GM23338 (cell line): ENCODE measurements at regions not wholly inside any gene's neighbourhood (a gene's known extent, or its start where the extent isn't known, plus 50 kb on each side); places are given as distances from the start of the nearest gene placed in this dataset.

ENCODE experiments used
- ATAC-seq: fragments of 200-7000 bp; cut with Tn5 transposase; 3 replicates; pipeline ENCODE4 v1.9.1; 2020
- DNase-seq: peaks from one replicate; pipeline ENCODE4 v3.0.0-alpha.2; 2015; ENCODE audit warnings: low spot score
- H2AFZ ChIP-seq: fragments of 200-600 bp; sonication (generic); 2 replicates; pipeline ENCODE4 v1.8.0; 2016; ENCODE audit warnings: antibody characterized with exemption, mild to moderate bottlenecking, moderate library complexity
- H3F3A ChIP-seq: fragments of 200-600 bp; sonication (generic); replicated peaks from 2 replicates; pipeline ENCODE4 v1.8.0; 2017; ENCODE audit warnings: antibody characterized with exemption, mixed run types, low read depth
- H3K27ac ChIP-seq: fragments of 200-600 bp; sonication (generic); 2 replicates; pipeline ENCODE4 v1.6.1; 2016; ENCODE audit warnings: low read depth
- H3K27me3 ChIP-seq: fragments of 200-600 bp; sonication (generic); 2 replicates; pipeline ENCODE4 v1.8.0; 2016; ENCODE audit warnings: mild to moderate bottlenecking, mixed run types, moderate library complexity; ENCODE audit not compliant: insufficient read depth
- H3K36me3 ChIP-seq: fragments of 200-600 bp; sonication (generic); 2 replicates; pipeline ENCODE4 v1.8.0; 2016; ENCODE audit warnings: mild to moderate bottlenecking; ENCODE audit not compliant: insufficient read depth
- H3K4me1 ChIP-seq: fragments of 200-600 bp; sonication (generic); 2 replicates; pipeline ENCODE4 v1.8.0; 2016; ENCODE audit warnings: mild to moderate bottlenecking, moderate library complexity; ENCODE audit not compliant: insufficient read depth
- H3K4me2 ChIP-seq: fragments of 200-600 bp; sonication (generic); 2 replicates; pipeline ENCODE4 v1.7.1; 2017; ENCODE audit warnings: mixed run types
- H3K4me3 ChIP-seq: fragments of 200-600 bp; sonication (generic); 2 replicates; pipeline ENCODE4 v1.6.1; 2016; ENCODE audit warnings: mixed run types
- H3K79me2 ChIP-seq: fragments of 200-600 bp; sonication (generic); replicated peaks from 2 replicates; pipeline ENCODE4 v1.8.0; 2017; ENCODE audit warnings: mild to moderate bottlenecking; ENCODE audit not compliant: insufficient read depth
- H3K9me2 ChIP-seq: fragments of 200-600 bp; sonication (generic); 2 replicates; pipeline ENCODE4 v1.8.0; 2017; ENCODE audit not compliant: insufficient read depth
- H4K20me1 ChIP-seq: fragments of 200-600 bp; sonication (generic); replicated peaks from 2 replicates; pipeline ENCODE4 v1.8.0; 2017; ENCODE audit warnings: mild to moderate bottlenecking; ENCODE audit not compliant: insufficient read depth
- H3K27ac Mint-ChIP-seq: 2 replicates; pipeline ENCODE4 v1.8.0; 2020; ENCODE audit warnings: inconsistent platforms, mild to moderate bottlenecking, moderate library complexity, mixed read lengths
- H3K27me3 Mint-ChIP-seq: 3 replicates; pipeline ENCODE4 v1.8.0; 2022; ENCODE audit warnings: low read depth, mild to moderate bottlenecking, moderate library complexity, mixed read lengths, inconsistent platforms; ENCODE audit not compliant: insufficient read depth, poor library complexity
- H3K36me3 Mint-ChIP-seq: 3 replicates; pipeline ENCODE4 v1.8.0; 2021; ENCODE audit warnings: low read depth, mild to moderate bottlenecking, inconsistent platforms, moderate library complexity, mixed read lengths
- H3K4me1 Mint-ChIP-seq: 3 replicates; pipeline ENCODE4 v1.8.0; 2020; ENCODE audit warnings: mild to moderate bottlenecking, inconsistent platforms, mixed read lengths
- H3K4me3 Mint-ChIP-seq: 3 replicates; pipeline ENCODE4 v1.8.0; 2021; ENCODE audit warnings: moderate library complexity, mild to moderate bottlenecking, inconsistent platforms, mixed read lengths
- H3K9me3 Mint-ChIP-seq: 3 replicates; pipeline ENCODE4 v1.8.0; 2020; ENCODE audit warnings: moderate library complexity, mild to moderate bottlenecking, inconsistent platforms, mixed read lengths
- CREB1 ChIP-seq: fragments of 250-450 bp; sonication (Bioruptor Pico); IDR thresholded peaks from 2 replicates; pipeline ENCODE4 v1.5.0; 2020; ENCODE audit warnings: low read depth, mild to moderate bottlenecking, moderate library complexity
- EZH2 ChIP-seq: fragments of 200-600 bp; sonication (generic); IDR thresholded peaks from one replicate; pipeline ENCODE4 v1.8.0; 2017; ENCODE audit warnings: antibody characterized with exemption, mild to moderate bottlenecking, low read depth; ENCODE audit not compliant: unreplicated experiment
- EZH2phosphoT487 ChIP-seq: fragments of 200-600 bp; sonication (generic); IDR thresholded peaks from one replicate; pipeline ENCODE4 v1.8.1; 2018; ENCODE audit warnings: antibody characterized with exemption; ENCODE audit not compliant: unreplicated experiment
- JUNB ChIP-seq: IDR thresholded peaks from one replicate; pipeline ENCODE4 v1.6.1; 2016; ENCODE audit warnings: antibody characterized with exemption; ENCODE audit not compliant: unreplicated experiment
- NANOG ChIP-seq: IDR thresholded peaks from 2 replicates; pipeline ENCODE4 v1.6.1; 2016; ENCODE audit warnings: antibody characterized with exemption, borderline replicate concordance
- POLR2AphosphoS5 ChIP-seq: IDR thresholded peaks from 2 replicates; pipeline ENCODE4 v1.6.1; 2016; ENCODE audit warnings: antibody characterized with exemption, low read depth
- STAT1 ChIP-seq: IDR thresholded peaks from one replicate; pipeline ENCODE4 v1.6.1; 2016; ENCODE audit warnings: antibody characterized with exemption; ENCODE audit not compliant: unreplicated experiment
- ZNF114 ChIP-seq: fragments of 250-450 bp; sonication (Bioruptor Pico); IDR thresholded peaks from 2 replicates; pipeline ENCODE4 v1.5.0; 2020; ENCODE audit warnings: mild to moderate bottlenecking, moderate library complexity
- ZNF331 ChIP-seq: fragments of 250-450 bp; sonication (Bioruptor Pico); IDR thresholded peaks from 2 replicates; pipeline ENCODE4 v1.5.0; 2020; ENCODE audit warnings: low read depth, mild to moderate bottlenecking, moderate library complexity
- TF ChIP-seq, protein P1 (sequence below), 2 experiments: fragments of 200-600 bp in 1 of 2; sonication (generic) in 1 of 2; conservative IDR thresholded peaks; 2 replicates each; pipeline versions ENCODE4 v1.5.1 to v1.6.1; 2016 to 2017; ENCODE audit warnings: antibody characterized with exemption in 2 of 2, low read depth in 2 of 2, mild to moderate bottlenecking in 2 of 2, moderate library complexity in 1 of 2
- TF ChIP-seq, protein P2 (sequence below): IDR thresholded peaks from one replicate; pipeline ENCODE4 v1.6.1; 2018; ENCODE audit warnings: antibody characterized with exemption; ENCODE audit not compliant: unreplicated experiment
- TF ChIP-seq, protein P3 (sequence below): fragments of 250-450 bp; sonication (Bioruptor Pico); IDR thresholded peaks from 2 replicates; pipeline ENCODE4 v1.5.0; 2020; ENCODE audit warnings: mild to moderate bottlenecking, moderate library complexity
- TF ChIP-seq, protein P4 (sequence below): IDR thresholded peaks from 2 replicates; pipeline ENCODE4 v1.6.1; 2016; ENCODE audit warnings: antibody characterized with exemption

DNA sequence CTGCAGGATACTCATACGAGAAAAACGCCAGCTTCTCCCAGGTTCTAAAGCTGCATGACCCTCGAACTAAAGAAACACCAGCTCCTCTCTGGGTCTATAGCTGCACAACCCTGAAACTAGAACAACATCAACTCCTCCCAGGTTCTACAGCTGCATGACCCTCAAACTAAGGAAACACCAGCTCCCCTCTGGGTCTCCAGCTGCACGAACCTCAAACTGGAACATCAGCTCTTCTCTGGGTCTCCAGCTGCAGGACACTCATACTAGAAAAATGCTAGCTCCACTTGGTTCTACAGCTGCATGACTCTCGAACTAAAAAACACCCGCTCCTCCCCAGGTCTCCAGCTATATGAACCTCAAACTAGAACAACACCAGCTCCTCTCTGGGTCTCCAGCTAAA, 811.1 kb downstream of the CDH9 start:
- no peak overlapping the region for H3K27ac Mint-ChIP-seq
- no peaks in the 10 kb centered on the region for H3F3A ChIP-seq
- no peaks in the 10 kb centered on the region for H3K4me1 ChIP-seq
- H2AFZ ChIP-seq: no peak overlapping the region
- H3K9me2 ChIP-seq: no peaks in the 10 kb centered on the region
- H3K27me3 Mint-ChIP-seq: peaks cover 11% of the 10 kb centered on the region
- no peaks in the 10 kb centered on the region for H3K4me1 Mint-ChIP-seq
- H3K79me2 ChIP-seq: no peaks in the 10 kb centered on the region
- H3K27me3 ChIP-seq: no peaks in the 10 kb centered on the region
- DNase-seq (no peak), ATAC-seq (no peak)
- peaks cover 71% of the 10 kb centered on the region for H3K9me3 Mint-ChIP-seq
- H3K36me3 ChIP-seq: no peaks in the 10 kb centered on the region
- H3K4me3 Mint-ChIP-seq: no peak overlapping the region
- TF ChIP-seq EZH2 (no peak), ZNF114 (CRISPR knock-in tag) (no peak), CREB1 (CRISPR knock-in tag) (no peak), EZH2phosphoT487 (no peak), STAT1 (no peak), JUNB (no peak), NANOG (no peak), ZNF331 (CRISPR knock-in tag) (no peak), POLR2AphosphoS5 (no peak)
- TF ChIP-seq, protein P1, sequence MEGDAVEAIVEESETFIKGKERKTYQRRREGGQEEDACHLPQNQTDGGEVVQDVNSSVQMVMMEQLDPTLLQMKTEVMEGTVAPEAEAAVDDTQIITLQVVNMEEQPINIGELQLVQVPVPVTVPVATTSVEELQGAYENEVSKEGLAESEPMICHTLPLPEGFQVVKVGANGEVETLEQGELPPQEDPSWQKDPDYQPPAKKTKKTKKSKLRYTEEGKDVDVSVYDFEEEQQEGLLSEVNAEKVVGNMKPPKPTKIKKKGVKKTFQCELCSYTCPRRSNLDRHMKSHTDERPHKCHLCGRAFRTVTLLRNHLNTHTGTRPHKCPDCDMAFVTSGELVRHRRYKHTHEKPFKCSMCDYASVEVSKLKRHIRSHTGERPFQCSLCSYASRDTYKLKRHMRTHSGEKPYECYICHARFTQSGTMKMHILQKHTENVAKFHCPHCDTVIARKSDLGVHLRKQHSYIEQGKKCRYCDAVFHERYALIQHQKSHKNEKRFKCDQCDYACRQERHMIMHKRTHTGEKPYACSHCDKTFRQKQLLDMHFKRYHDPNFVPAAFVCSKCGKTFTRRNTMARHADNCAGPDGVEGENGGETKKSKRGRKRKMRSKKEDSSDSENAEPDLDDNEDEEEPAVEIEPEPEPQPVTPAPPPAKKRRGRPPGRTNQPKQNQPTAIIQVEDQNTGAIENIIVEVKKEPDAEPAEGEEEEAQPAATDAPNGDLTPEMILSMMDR (conservative IDR thresholded peaks at IDR 0.05; ENCODE audit: low read depth in 2 of 2): no peak
- TF ChIP-seq, protein P2, sequence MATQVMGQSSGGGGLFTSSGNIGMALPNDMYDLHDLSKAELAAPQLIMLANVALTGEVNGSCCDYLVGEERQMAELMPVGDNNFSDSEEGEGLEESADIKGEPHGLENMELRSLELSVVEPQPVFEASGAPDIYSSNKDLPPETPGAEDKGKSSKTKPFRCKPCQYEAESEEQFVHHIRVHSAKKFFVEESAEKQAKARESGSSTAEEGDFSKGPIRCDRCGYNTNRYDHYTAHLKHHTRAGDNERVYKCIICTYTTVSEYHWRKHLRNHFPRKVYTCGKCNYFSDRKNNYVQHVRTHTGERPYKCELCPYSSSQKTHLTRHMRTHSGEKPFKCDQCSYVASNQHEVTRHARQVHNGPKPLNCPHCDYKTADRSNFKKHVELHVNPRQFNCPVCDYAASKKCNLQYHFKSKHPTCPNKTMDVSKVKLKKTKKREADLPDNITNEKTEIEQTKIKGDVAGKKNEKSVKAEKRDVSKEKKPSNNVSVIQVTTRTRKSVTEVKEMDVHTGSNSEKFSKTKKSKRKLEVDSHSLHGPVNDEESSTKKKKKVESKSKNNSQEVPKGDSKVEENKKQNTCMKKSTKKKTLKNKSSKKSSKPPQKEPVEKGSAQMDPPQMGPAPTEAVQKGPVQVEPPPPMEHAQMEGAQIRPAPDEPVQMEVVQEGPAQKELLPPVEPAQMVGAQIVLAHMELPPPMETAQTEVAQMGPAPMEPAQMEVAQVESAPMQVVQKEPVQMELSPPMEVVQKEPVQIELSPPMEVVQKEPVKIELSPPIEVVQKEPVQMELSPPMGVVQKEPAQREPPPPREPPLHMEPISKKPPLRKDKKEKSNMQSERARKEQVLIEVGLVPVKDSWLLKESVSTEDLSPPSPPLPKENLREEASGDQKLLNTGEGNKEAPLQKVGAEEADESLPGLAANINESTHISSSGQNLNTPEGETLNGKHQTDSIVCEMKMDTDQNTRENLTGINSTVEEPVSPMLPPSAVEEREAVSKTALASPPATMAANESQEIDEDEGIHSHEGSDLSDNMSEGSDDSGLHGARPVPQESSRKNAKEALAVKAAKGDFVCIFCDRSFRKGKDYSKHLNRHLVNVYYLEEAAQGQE: no peak
- TF ChIP-seq, protein P3, sequence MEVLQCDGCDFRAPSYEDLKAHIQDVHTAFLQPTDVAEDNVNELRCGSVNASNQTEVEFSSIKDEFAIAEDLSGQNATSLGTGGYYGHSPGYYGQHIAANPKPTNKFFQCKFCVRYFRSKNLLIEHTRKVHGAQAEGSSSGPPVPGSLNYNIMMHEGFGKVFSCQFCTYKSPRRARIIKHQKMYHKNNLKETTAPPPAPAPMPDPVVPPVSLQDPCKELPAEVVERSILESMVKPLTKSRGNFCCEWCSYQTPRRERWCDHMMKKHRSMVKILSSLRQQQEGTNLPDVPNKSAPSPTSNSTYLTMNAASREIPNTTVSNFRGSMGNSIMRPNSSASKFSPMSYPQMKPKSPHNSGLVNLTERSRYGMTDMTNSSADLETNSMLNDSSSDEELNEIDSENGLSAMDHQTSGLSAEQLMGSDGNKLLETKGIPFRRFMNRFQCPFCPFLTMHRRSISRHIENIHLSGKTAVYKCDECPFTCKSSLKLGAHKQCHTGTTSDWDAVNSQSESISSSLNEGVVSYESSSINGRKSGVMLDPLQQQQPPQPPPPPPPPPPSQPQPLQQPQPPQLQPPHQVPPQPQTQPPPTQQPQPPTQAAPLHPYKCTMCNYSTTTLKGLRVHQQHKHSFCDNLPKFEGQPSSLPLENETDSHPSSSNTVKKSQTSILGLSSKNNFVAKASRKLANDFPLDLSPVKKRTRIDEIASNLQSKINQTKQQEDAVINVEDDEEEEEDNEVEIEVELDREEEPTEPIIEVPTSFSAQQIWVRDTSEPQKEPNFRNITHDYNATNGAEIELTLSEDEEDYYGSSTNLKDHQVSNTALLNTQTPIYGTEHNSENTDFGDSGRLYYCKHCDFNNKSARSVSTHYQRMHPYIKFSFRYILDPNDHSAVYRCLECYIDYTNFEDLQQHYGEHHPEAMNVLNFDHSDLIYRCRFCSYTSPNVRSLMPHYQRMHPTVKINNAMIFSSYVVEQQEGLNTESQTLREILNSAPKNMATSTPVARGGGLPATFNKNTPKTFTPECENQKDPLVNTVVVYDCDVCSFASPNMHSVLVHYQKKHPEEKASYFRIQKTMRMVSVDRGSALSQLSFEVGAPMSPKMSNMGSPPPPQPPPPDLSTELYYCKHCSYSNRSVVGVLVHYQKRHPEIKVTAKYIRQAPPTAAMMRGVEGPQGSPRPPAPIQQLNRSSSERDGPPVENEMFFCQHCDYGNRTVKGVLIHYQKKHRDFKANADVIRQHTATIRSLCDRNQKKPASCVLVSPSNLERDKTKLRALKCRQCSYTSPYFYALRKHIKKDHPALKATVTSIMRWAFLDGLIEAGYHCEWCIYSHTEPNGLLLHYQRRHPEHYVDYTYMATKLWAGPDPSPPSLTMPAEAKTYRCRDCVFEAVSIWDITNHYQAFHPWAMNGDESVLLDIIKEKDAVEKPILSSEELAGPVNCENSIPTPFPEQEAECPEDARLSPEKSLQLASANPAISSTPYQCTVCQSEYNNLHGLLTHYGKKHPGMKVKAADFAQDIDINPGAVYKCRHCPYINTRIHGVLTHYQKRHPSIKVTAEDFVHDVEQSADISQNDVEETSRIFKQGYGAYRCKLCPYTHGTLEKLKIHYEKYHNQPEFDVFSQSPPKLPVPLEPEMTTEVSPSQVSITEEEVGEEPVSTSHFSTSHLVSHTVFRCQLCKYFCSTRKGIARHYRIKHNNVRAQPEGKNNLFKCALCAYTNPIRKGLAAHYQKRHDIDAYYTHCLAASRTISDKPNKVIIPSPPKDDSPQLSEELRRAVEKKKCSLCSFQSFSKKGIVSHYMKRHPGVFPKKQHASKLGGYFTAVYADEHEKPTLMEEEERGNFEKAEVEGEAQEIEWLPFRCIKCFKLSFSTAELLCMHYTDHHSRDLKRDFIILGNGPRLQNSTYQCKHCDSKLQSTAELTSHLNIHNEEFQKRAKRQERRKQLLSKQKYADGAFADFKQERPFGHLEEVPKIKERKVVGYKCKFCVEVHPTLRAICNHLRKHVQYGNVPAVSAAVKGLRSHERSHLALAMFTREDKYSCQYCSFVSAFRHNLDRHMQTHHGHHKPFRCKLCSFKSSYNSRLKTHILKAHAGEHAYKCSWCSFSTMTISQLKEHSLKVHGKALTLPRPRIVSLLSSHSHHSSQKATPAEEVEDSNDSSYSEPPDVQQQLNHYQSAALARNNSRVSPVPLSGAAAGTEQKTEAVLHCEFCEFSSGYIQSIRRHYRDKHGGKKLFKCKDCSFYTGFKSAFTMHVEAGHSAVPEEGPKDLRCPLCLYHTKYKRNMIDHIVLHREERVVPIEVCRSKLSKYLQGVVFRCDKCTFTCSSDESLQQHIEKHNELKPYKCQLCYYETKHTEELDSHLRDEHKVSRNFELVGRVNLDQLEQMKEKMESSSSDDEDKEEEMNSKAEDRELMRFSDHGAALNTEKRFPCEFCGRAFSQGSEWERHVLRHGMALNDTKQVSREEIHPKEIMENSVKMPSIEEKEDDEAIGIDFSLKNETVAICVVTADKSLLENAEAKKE (CRISPR knock-in tag): no peak
- TF ChIP-seq, protein P4, sequence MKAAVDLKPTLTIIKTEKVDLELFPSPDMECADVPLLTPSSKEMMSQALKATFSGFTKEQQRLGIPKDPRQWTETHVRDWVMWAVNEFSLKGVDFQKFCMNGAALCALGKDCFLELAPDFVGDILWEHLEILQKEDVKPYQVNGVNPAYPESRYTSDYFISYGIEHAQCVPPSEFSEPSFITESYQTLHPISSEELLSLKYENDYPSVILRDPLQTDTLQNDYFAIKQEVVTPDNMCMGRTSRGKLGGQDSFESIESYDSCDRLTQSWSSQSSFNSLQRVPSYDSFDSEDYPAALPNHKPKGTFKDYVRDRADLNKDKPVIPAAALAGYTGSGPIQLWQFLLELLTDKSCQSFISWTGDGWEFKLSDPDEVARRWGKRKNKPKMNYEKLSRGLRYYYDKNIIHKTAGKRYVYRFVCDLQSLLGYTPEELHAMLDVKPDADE: no peak
- no peak overlapping the region for H3K4me3 ChIP-seq
- H4K20me1 ChIP-seq: no peaks in the 10 kb centered on the region
- peaks cover 46% of the 10 kb centered on the region for H3K36me3 Mint-ChIP-seq
- H3K27ac ChIP-seq: no peak overlapping the region
- no peak overlapping the region for H3K4me2 ChIP-seq
